GM12864 (cell line): ENCODE measurements at regions not wholly inside any gene's neighbourhood (a gene's known extent, or its start where the extent isn't known, plus 50 kb on each side); places are given as distances from the start of the nearest gene placed in this dataset.

Source experiments
- DNase-seq: peaks from one replicate; pipeline ENCODE4 v3.0.0-alpha.2; 2011; ENCODE audit warnings: low read depth
- H3K4me3 ChIP-seq: 2 replicates; pipeline ENCODE4 v1.5.1; 2011; ENCODE audit warnings: mild to moderate bottlenecking, low read depth, low read length, control low read depth
- TF ChIP-seq, protein P1 (sequence below): IDR thresholded peaks from 2 replicates; pipeline ENCODE4 v1.5.1; 2011; ENCODE audit warnings: low read depth, mild to moderate bottlenecking, moderate library complexity, low read length, control low read depth, inconsistent platforms; ENCODE audit errors: missing control alignments

- DNase-seq, result no peak
- H3K4me3 ChIP-seq, result no peak overlapping the region
- TF ChIP-seq, protein P1, sequence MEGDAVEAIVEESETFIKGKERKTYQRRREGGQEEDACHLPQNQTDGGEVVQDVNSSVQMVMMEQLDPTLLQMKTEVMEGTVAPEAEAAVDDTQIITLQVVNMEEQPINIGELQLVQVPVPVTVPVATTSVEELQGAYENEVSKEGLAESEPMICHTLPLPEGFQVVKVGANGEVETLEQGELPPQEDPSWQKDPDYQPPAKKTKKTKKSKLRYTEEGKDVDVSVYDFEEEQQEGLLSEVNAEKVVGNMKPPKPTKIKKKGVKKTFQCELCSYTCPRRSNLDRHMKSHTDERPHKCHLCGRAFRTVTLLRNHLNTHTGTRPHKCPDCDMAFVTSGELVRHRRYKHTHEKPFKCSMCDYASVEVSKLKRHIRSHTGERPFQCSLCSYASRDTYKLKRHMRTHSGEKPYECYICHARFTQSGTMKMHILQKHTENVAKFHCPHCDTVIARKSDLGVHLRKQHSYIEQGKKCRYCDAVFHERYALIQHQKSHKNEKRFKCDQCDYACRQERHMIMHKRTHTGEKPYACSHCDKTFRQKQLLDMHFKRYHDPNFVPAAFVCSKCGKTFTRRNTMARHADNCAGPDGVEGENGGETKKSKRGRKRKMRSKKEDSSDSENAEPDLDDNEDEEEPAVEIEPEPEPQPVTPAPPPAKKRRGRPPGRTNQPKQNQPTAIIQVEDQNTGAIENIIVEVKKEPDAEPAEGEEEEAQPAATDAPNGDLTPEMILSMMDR, result no peak
Measured at GRCh38 chr13:106922384-106922783, 354.4 kb upstream of the ARGLU1 start.

DNA sequence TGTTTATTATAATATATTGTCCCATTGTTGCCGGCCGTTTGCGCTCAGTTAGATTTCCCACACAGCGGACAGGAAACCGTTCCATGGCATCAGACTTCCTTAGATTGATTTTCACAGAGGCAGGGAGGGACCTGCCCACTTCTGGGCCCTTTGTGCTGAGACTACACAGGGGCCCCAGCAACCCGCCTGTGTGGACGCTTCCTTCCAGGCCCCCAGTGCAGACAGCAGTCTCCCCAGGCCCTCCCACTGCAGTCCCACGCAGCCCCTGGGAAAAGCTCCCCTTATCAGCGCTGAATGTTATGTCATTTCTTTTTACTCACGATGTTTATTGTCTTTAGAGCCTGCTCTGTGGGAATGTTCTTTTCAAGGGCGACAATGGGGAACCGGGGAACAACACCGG, 351.7 kb upstream of the ARGLU1 start:
- no peak for DNase-seq
- H3K4me3 ChIP-seq, result no peak overlapping the region

GRCh38 chr13:106919133-106919532, 351.2 kb upstream of the ARGLU1 start:
- H3K4me3 ChIP-seq, result no peak overlapping the region
- DNase-seq, result peak; percentile 33
- TF ChIP-seq, protein P1, result no peak

More for the DNA sequence above, 351.7 kb upstream of the ARGLU1 start:
- TF ChIP-seq, protein P1, result no peak

GRCh38 chr13:106918557-106918860, 350.6 kb upstream of the ARGLU1 start:
- H3K4me3 ChIP-seq, result no peak overlapping the region
- TF ChIP-seq, protein P1, result no peak
- DNase-seq, result no peak

DNA sequence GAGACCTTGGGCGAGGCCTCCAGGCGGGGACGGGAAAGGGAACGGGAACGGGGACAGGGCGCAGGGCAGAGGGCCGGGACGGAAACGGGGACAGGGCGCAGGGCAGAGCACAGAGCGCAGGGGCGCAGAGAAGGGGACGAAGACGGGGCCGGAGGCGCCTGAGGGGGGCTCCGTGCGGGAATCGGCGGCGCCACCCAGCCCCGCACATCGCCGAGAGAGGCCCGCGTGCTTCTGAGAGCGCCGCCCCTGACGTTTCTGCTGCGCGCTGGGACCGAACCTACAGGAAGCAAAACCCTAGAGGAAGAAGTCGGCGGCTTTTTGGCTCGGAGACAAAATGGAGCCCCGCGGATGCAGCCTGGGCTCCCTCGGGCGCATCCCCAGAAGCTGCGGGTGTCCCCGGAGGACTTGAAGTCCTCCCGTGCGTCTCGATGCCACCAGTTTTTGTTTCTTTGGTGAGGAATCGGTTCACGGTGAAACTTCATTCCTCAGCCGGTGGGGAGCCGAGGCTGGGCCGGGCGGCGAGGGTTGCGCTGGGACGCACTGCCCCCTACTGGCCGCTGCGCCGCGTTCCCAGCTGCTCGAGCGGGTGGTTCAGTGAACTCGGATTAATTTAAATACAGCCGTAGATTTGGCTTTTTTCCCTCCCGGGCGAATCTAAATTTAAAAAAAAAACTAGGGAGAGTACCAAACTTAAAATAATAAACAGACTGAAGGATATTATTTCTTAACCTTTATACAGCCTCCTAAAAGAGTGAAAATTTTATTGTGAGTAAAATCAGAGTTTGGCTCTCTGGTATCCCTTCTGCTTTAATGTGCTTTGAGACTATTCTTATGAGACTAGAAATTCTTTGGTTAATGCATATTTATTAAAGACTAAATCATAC, 350.0 kb upstream of the ARGLU1 start:
- TF ChIP-seq, protein P1, result peak; percentile 89
- peak; percentile 16 for DNase-seq
- peak overlapping the region; percentile 75 for H3K4me3 ChIP-seq

DNA sequence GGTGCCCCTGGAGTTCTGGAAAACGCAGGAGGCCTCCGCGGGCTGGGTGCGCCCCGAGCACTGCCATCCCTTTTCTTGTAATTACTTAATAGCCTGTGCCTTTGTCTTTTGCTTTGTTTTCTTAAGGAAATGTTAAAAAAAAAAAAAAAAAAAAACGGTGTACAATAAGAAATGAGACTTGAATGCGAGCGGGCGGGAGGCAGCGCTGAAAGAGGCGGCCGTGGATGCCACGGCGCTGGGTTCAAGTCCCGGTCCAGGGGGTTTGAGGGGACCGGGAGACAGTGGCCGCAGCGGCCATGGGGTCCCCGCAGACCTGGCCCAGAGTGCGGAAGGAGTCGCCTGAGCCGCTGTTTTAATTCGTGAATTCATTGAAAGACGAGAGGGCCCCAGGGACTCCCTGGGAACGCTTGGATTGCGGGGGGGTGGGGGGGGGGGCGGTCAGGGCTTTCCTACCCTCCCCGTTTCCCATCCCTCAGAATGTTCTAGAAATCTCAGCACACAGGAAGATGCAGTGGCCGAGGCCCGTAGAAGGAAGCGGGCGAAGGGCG, 349.2 kb upstream of the ARGLU1 start:
- TF ChIP-seq, protein P1, result no peak
- H3K4me3 ChIP-seq, result peak overlapping the region; percentile 75; the same call in 1 of the 2 replicates
- no peak for DNase-seq
